ENCODE measurements at regions not wholly inside any gene's neighbourhood (a gene's known extent, or its start where the extent isn't known, plus 50 kb on each side); places are given as distances from the start of the nearest gene placed in this dataset.

DNA sequence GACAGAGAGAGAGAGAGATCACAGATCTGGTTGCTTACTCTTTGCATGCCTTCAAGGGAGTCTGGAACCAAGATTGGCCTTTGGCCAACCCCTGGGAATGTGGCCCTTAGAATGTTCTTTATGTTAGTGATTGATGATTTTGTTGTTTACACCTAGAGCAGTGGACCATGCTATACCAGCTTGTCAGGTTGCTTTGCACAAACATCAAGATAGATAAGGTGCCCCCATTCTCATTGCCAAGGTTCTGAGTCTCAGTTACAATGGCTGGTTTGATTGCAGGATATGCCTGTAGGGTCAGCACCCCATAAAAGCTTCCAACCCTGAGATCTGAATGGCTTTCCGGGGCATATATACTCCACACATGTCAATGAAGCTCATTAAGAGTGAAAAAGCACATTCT is 53.5 kb upstream of the SLC2A12 start:
- RAD21 ChIA-PET (ENCODE audit: unreplicated experiment): no interaction called here
- intact Hi-C loops (cut with micrococcal nuclease; ENCODE audit: unreplicated experiment): no loop called here

DNA sequence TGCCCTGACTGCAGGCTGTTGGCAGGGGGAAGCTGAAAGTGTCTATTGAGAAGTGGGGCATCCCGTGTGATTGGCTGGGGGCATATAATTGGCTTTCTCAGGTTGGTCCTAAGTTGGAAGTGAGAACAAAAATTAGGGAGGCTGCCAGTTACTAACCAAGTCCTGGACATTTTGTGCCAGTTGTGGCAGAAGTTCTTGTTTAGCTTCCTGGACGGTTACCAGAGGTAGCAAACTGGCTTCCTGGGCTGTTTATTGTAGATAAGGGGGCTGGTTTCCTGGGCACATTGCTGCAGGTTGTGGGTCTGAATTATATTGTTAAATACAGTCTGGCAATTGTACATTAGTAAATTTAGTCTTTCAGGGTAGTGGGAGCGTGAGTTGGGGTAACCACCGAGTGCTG is 50.6 kb upstream of the SLC2A12 start:
- BruUV-seq (replicated peaks): no TSS peak
- intact Hi-C loops (cut with micrococcal nuclease; ENCODE audit: unreplicated experiment) (no loop called here), in situ Hi-C loops (cut with MboI) (no loop called here)
- Histone ChIP-seq H3K27ac (ENCODE audit: control insufficient read depth, insufficient read depth) (no peak overlapping the region), H3K79me2 (ENCODE audit: control insufficient read depth, insufficient read depth, low read length) (no peaks in the 10 kb centered on the region), H2AFZ (ENCODE audit: control insufficient read depth, low read depth, low read length) (no peak overlapping the region), H3K9ac (ENCODE audit: control insufficient read depth, insufficient read depth, low read length) (no peak overlapping the region), H3K27me3 (replicated peaks in 1 of 2; ENCODE audit: control insufficient read depth in 2 of 2, insufficient read depth in 2 of 2, low read length in 1 of 2) (no peaks in the 10 kb centered on the region), H3K9me3 (replicated peaks; ENCODE audit: control insufficient read depth, insufficient read depth, low read length) (no peaks in the 10 kb centered on the region), H4K20me1 (ENCODE audit: control insufficient read depth, insufficient read depth) (no peaks in the 10 kb centered on the region), H3K4me2 (ENCODE audit: control insufficient read depth, insufficient read depth) (no peak overlapping the region), H3K36me3 (ENCODE audit: control insufficient read depth in 2 of 2, insufficient read depth in 2 of 2, low read length in 1 of 2) (no peaks in the 10 kb centered on the region), H3K4me3 (no peak overlapping the region), H3K4me1 (ENCODE audit: control insufficient read depth, insufficient read depth, low read length) (no peaks in the 10 kb centered on the region)
- TF ChIP-seq NR2F1 (conservative IDR thresholded peaks at IDR 0.05) (no peak), SUZ12 (IDR thresholded peaks at IDR 0.05; ENCODE audit: unreplicated experiment) (no peak), LARP7 (IDR thresholded peaks at IDR 0.05) (no peak), ZNF217 (IDR thresholded peaks at IDR 0.05) (no peak), ZBTB33 (IDR thresholded peaks at IDR 0.05) (no peak), CBFB (IDR thresholded peaks at IDR 0.05; ENCODE audit: low read depth) (no peak), TCF3 (IDR thresholded peaks at IDR 0.05; ENCODE audit: borderline replicate concordance, insufficient read depth, low read depth, low read length) (no peak), YY1 (IDR thresholded peaks at IDR 0.05; ENCODE audit: low read depth, low read length) (no peak), ZNF384 (IDR thresholded peaks at IDR 0.05; ENCODE audit: borderline replicate concordance, low read depth, low read length) (no peak)
- TF ChIP-seq, protein P1, sequence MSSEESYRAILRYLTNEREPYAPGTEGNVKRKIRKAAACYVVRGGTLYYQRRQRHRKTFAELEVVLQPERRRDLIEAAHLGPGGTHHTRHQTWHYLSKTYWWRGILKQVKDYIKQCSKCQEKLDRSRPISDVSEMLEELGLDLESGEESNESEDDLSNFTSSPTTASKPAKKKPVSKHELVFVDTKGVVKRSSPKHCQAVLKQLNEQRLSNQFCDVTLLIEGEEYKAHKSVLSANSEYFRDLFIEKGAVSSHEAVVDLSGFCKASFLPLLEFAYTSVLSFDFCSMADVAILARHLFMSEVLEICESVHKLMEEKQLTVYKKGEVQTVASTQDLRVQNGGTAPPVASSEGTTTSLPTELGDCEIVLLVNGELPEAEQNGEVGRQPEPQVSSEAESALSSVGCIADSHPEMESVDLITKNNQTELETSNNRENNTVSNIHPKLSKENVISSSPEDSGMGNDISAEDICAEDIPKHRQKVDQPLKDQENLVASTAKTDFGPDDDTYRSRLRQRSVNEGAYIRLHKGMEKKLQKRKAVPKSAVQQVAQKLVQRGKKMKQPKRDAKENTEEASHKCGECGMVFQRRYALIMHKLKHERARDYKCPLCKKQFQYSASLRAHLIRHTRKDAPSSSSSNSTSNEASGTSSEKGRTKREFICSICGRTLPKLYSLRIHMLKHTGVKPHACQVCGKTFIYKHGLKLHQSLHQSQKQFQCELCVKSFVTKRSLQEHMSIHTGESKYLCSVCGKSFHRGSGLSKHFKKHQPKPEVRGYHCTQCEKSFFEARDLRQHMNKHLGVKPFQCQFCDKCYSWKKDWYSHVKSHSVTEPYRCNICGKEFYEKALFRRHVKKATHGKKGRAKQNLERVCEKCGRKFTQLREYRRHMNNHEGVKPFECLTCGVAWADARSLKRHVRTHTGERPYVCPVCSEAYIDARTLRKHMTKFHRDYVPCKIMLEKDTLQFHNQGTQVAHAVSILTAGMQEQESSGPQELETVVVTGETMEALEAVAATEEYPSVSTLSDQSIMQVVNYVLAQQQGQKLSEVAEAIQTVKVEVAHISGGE (CRISPR knock-in tag; IDR thresholded peaks at IDR 0.05): no peak
- FAIRE-seq (no peak), ATAC-seq (no peak), DNase-seq (ENCODE audit: low read depth, low spot score) (no peak)
- ChIA-PET RAD21 (ENCODE audit: unreplicated experiment) (interaction anchor here (2.5 kb wide), 1 partner anchor 179 kb away, joined by 13 read pairs; no protein-coding TSS in a partner anchor), POLR2A (no interaction called here), SMC1A (ENCODE audit: uncharacterized antibody, unreplicated experiment) (interaction anchor here (2.2 to 10.7 kb wide), 2 partner anchors 9 to 179 kb away, joined by 6 to 187 read pairs; no protein-coding TSS in a partner anchor), CTCF (interaction anchor here (0.7 to 4.7 kb wide), 6 partner anchors 9 to 187 kb away, joined by 3 to 30 read pairs (median 10); no protein-coding TSS in a partner anchor)
- WGBS (ENCODE audit: insufficient coverage, insufficient replicate concordance, low lambda C conversion rate, missing lambda C conversion rate): 13% methylated on average over 4 of the region's 4 CpGs

More for the DNA sequence above, 53.5 kb upstream of the SLC2A12 start:
- in situ Hi-C loops (cut with MboI): no loop called here
- ChIA-PET POLR2A (no interaction called here), SMC1A (ENCODE audit: uncharacterized antibody, unreplicated experiment) (no interaction called here), CTCF (interaction anchor here (1.2 to 1.8 kb wide), 2 partner anchors 9 to 18 kb away, joined by 3 to 6 read pairs; no protein-coding TSS in a partner anchor)
- no peak overlapping the region for H2AFZ ChIP-seq (ENCODE audit: control insufficient read depth, low read depth, low read length)
- no TSS peak for BruUV-seq (replicated peaks)
- no peaks in the 10 kb centered on the region for H3K4me1 ChIP-seq (ENCODE audit: control insufficient read depth, insufficient read depth, low read length)
- no peaks in the 10 kb centered on the region for H4K20me1 ChIP-seq (ENCODE audit: control insufficient read depth, insufficient read depth)
- H3K4me2 ChIP-seq (ENCODE audit: control insufficient read depth, insufficient read depth): no peak overlapping the region
- no peaks in the 10 kb centered on the region for H3K79me2 ChIP-seq (ENCODE audit: control insufficient read depth, insufficient read depth, low read length)
- no peak overlapping the region for H3K9ac ChIP-seq (ENCODE audit: control insufficient read depth, insufficient read depth, low read length)
- no peak for FAIRE-seq
- TF ChIP-seq RCOR1 (conservative IDR thresholded peaks at IDR 0.05; ENCODE audit: low read depth, low read length) (no peak), SRF (IDR thresholded peaks at IDR 0.05; ENCODE audit: low read depth in 2 of 2, low read length in 2 of 2) (no peak), MTA2 (IDR thresholded peaks at IDR 0.05; ENCODE audit: low read depth) (no peak), TCF3 (IDR thresholded peaks at IDR 0.05; ENCODE audit: borderline replicate concordance, insufficient read depth, low read depth, low read length) (no peak), SP1 (IDR thresholded peaks at IDR 0.05; ENCODE audit: low read depth, low read length) (no peak)
- H3K36me3 ChIP-seq (ENCODE audit: control insufficient read depth in 2 of 2, insufficient read depth in 2 of 2, low read length in 1 of 2): no peaks in the 10 kb centered on the region
- 17% methylated on average over 1 of the region's 1 CpG for WGBS (ENCODE audit: insufficient coverage, insufficient replicate concordance, low lambda C conversion rate, missing lambda C conversion rate)
- H3K27me3 ChIP-seq (replicated peaks in 1 of 2; ENCODE audit: control insufficient read depth in 2 of 2, insufficient read depth in 2 of 2, low read length in 1 of 2): no peaks in the 10 kb centered on the region
- no peak overlapping the region for H3K4me3 ChIP-seq
- ATAC-seq: no peak
- H3K9me3 ChIP-seq (replicated peaks; ENCODE audit: control insufficient read depth, insufficient read depth, low read length): no peaks in the 10 kb centered on the region
- no peak for DNase-seq (ENCODE audit: low read depth, low spot score)
- H3K27ac ChIP-seq (ENCODE audit: control insufficient read depth, insufficient read depth): no peak overlapping the region

Measured in GM12878 (cell line).